ENCODE measurements at regions not wholly inside any gene's neighbourhood (a gene's known extent, or its start where the extent isn't known, plus 50 kb on each side); places are given as distances from the start of the nearest gene placed in this dataset.
"Not testable (repeated sequence)": the region's sequence is repeated elsewhere in the genome, so short reads cannot be mapped to it uniquely, and the experiment has no call there.

GRCh38 chr11:90525962-90526361 lies 303.1 kb upstream of the CHORDC1 start:
- no peaks in the 10 kb centered on the region for H3K4me1 ChIP-seq (replicated peaks in 1 of 2)
- in situ Hi-C loops (cut with MboI; ENCODE audit: low pct_unique_long_range_greater_than_20kb in 2 of 9, low sequenced_read_pairs in 9 of 9, unreplicated experiment in 9 of 9) = no loop called here
- H3K4me3 ChIP-seq = no peak overlapping the region
- H3K27ac ChIP-seq = no peak overlapping the region
- WGBS, 10 experiments = 8 to 100% (median 100%) methylated on average over 1 of the region's 1 CpG
- no peak for ATAC-seq (replicated peaks in 6 of 8)

- no peaks in the 10 kb centered on the region for H3K4me1 ChIP-seq (replicated peaks in 1 of 2)
- H3K4me3 ChIP-seq = no peak overlapping the region
- in situ Hi-C loops (cut with MboI; ENCODE audit: low pct_unique_long_range_greater_than_20kb in 2 of 9, low sequenced_read_pairs in 9 of 9, unreplicated experiment in 9 of 9) = no loop called here
- ATAC-seq (replicated peaks in 6 of 8) = no peak
- no peak overlapping the region for H3K27ac ChIP-seq
These were observed 290.0 kb upstream of the CHORDC1 start for GRCh38 chr11:90512846-90513245.

GRCh38 chr11:90510839-90511238 lies 288.0 kb upstream of the CHORDC1 start:
- ATAC-seq (replicated peaks in 6 of 8) = peak in 2 of 8 experiments; percentile 35 to 42
- in situ Hi-C loops (cut with MboI; ENCODE audit: low pct_unique_long_range_greater_than_20kb in 2 of 9, low sequenced_read_pairs in 9 of 9, unreplicated experiment in 9 of 9) = no loop called here
- WGBS, 10 experiments = 19 to 90% (median 82%) methylated on average over 1 to 5 of the region's 5 CpGs; no CpG with 5 or more reads in 2 of the 10 experiments
- H3K4me3 ChIP-seq = no peak overlapping the region
- H3K27ac ChIP-seq = no peak overlapping the region
- H3K4me1 ChIP-seq (replicated peaks in 1 of 2) = no peaks in the 10 kb centered on the region

- no peak overlapping the region for H3K27ac ChIP-seq
- in situ Hi-C loops (cut with MboI; ENCODE audit: low pct_unique_long_range_greater_than_20kb in 2 of 9, low sequenced_read_pairs in 9 of 9, unreplicated experiment in 9 of 9) = no loop called here
- no peak overlapping the region for H3K4me3 ChIP-seq
- no peak for ATAC-seq (replicated peaks in 6 of 8)
- no peaks in the 10 kb centered on the region for H3K4me1 ChIP-seq (replicated peaks in 1 of 2)
- 0 to 89% (median 62%) methylated on average over 1 to 5 of the region's 5 CpGs for WGBS, 10 experiments
These were observed 278.2 kb upstream of the CHORDC1 start for GRCh38 chr11:90500922-90501568.

- WGBS, 10 experiments = 0 to 100% (median 50%) methylated on average over 1 of the region's 1 CpG; no CpG with 5 or more reads in 6 of the 10 experiments
- in situ Hi-C loops (cut with MboI; ENCODE audit: low pct_unique_long_range_greater_than_20kb in 2 of 9, low sequenced_read_pairs in 9 of 9, unreplicated experiment in 9 of 9) = no loop called here
- Histone ChIP-seq H3K27ac (no peak overlapping the region), H3K4me3 (no peak overlapping the region), H3K4me1 (replicated peaks in 1 of 2) (no peaks in the 10 kb centered on the region)
- no peak for ATAC-seq (replicated peaks in 6 of 8)
These were observed 273.9 kb upstream of the CHORDC1 start for GRCh38 chr11:90496722-90497121.

GRCh38 chr11:90493379-90493778 lies 270.5 kb upstream of the CHORDC1 start:
- no peak for ATAC-seq (replicated peaks in 6 of 8)
- Histone ChIP-seq H3K4me3 (no peak overlapping the region), H3K4me1 (replicated peaks in 1 of 2) (no peaks in the 10 kb centered on the region), H3K27ac (no peak overlapping the region)
- in situ Hi-C loops (cut with MboI; ENCODE audit: low pct_unique_long_range_greater_than_20kb in 2 of 9, low sequenced_read_pairs in 9 of 9, unreplicated experiment in 9 of 9) = no loop called here

- 0 to 83% (median 64%) methylated on average over 1 to 2 of the region's 2 CpGs; no CpG with 5 or more reads in 5 of the 10 experiments for WGBS, 10 experiments
These were observed 268.6 kb upstream of the CHORDC1 start for GRCh38 chr11:90491466-90491865.

GRCh38 chr11:90476442-90477007 lies 253.7 kb upstream of the CHORDC1 start:
- WGBS, 10 experiments = 0 to 60% (median 31%) methylated on average over 1 to 2 of the region's 2 CpGs; no CpG with 5 or more reads in 1 of the 10 experiments
- peak in 1 of 8 experiments; percentile 20 for ATAC-seq (replicated peaks in 6 of 8)
- Histone ChIP-seq H3K27ac (no peak overlapping the region), H3K4me3 (no peak overlapping the region), H3K4me1 (replicated peaks in 1 of 2) (no peaks in the 10 kb centered on the region)
- in situ Hi-C loops (cut with MboI; ENCODE audit: low pct_unique_long_range_greater_than_20kb in 2 of 9, low sequenced_read_pairs in 9 of 9, unreplicated experiment in 9 of 9) = no loop called here

More at GRCh38 chr11:90491466-90491865, 268.6 kb upstream of the CHORDC1 start:
- Histone ChIP-seq H3K4me3 (no peak overlapping the region), H3K4me1 (replicated peaks in 1 of 2) (no peaks in the 10 kb centered on the region), H3K27ac (no peak overlapping the region)
- in situ Hi-C loops (cut with MboI; ENCODE audit: low pct_unique_long_range_greater_than_20kb in 2 of 9, low sequenced_read_pairs in 9 of 9, unreplicated experiment in 9 of 9) = no loop called here
- no peak for ATAC-seq (replicated peaks in 6 of 8)

- in situ Hi-C loops (cut with MboI; ENCODE audit: low pct_unique_long_range_greater_than_20kb in 2 of 9, low sequenced_read_pairs in 9 of 9, unreplicated experiment in 9 of 9) = loop anchor here in 1 of 9 experiments (25.0 kb wide), 1 partner anchor 182 kb away; no protein-coding TSS in a partner anchor
- H3K27ac ChIP-seq = no peak overlapping the region
- H3K4me1 ChIP-seq (replicated peaks in 1 of 2) = no peaks in the 10 kb centered on the region
- WGBS, 10 experiments = 17 to 100% (median 73%) methylated on average over 1 to 2 of the region's 2 CpGs; no CpG with 5 or more reads in 2 of the 10 experiments
- peak in 1 of 8 experiments; percentile 22 for ATAC-seq (replicated peaks in 6 of 8)
- no peak overlapping the region for H3K4me3 ChIP-seq
These were observed 246.1 kb upstream of the CHORDC1 start for GRCh38 chr11:90468923-90469322.

GRCh38 chr11:90465553-90465952 lies 242.7 kb upstream of the CHORDC1 start:
- 0 to 100% (median 54%) methylated on average over 1 to 5 of the region's 5 CpGs; no CpG with 5 or more reads in 3 of the 10 experiments for WGBS, 10 experiments
- H3K4me1 ChIP-seq (replicated peaks in 1 of 2) = no peaks in the 10 kb centered on the region
- in situ Hi-C loops (cut with MboI; ENCODE audit: low pct_unique_long_range_greater_than_20kb in 2 of 9, low sequenced_read_pairs in 9 of 9, unreplicated experiment in 9 of 9) = loop anchor here in 1 of 9 experiments (25.0 kb wide), 1 partner anchor 178 kb away; no protein-coding TSS in a partner anchor
- H3K4me3 ChIP-seq = no peak overlapping the region
- no peak overlapping the region for H3K27ac ChIP-seq
- ATAC-seq (replicated peaks in 6 of 8) = no peak

- in situ Hi-C loops (cut with MboI; ENCODE audit: low pct_unique_long_range_greater_than_20kb in 2 of 9, low sequenced_read_pairs in 9 of 9, unreplicated experiment in 9 of 9) = loop anchor here in 1 of 9 experiments (25.0 kb wide), 1 partner anchor 168 kb away; no protein-coding TSS in a partner anchor
- ATAC-seq (replicated peaks in 6 of 8); H3K27ac ChIP-seq; H3K4me1 ChIP-seq (replicated peaks in 1 of 2); H3K4me3 ChIP-seq: not testable (repeated sequence)
- 4 to 80% (median 40%) methylated on average over 1 to 5 of the region's 6 CpGs; no CpG with 5 or more reads in 2 of the 10 experiments for WGBS, 10 experiments
These were observed 232.6 kb upstream of the CHORDC1 start for GRCh38 chr11:90455347-90455920.

- H3K4me1 ChIP-seq (replicated peaks in 1 of 2) = peaks cover 1 to 3% of the 10 kb centered on the region in 2 donors
- H3K4me3 ChIP-seq = no peak overlapping the region
- ATAC-seq (replicated peaks in 6 of 8) = no peak
- no peak overlapping the region for H3K27ac ChIP-seq
- in situ Hi-C loops (cut with MboI; ENCODE audit: low pct_unique_long_range_greater_than_20kb in 2 of 9, low sequenced_read_pairs in 9 of 9, unreplicated experiment in 9 of 9) = loop anchor here in 1 of 9 experiments (25.0 kb wide), 1 partner anchor 166 kb away; no protein-coding TSS in a partner anchor
These were observed 230.7 kb upstream of the CHORDC1 start for GRCh38 chr11:90453525-90453924.

- in situ Hi-C loops (cut with MboI; ENCODE audit: low pct_unique_long_range_greater_than_20kb in 2 of 9, low sequenced_read_pairs in 9 of 9, unreplicated experiment in 9 of 9) = loop anchor here in 1 of 9 experiments (25.0 kb wide), 1 partner anchor 162 kb away; no protein-coding TSS in a partner anchor
- WGBS, 10 experiments = 0 to 94% (median 18%) methylated on average over 1 to 2 of the region's 2 CpGs; no CpG with 5 or more reads in 3 of the 10 experiments
- H3K4me3 ChIP-seq = no peak overlapping the region
- peaks cover 4 to 6% of the 10 kb centered on the region in 2 donors for H3K4me1 ChIP-seq (replicated peaks in 1 of 2)
- ATAC-seq (replicated peaks in 6 of 8) = peak in 3 of 8 experiments; percentile 39 to 80 (median 57)
- H3K27ac ChIP-seq = no peak overlapping the region
These were observed 226.8 kb upstream of the CHORDC1 start for GRCh38 chr11:90449606-90450005.
